ENCODE measurements at regions not wholly inside any gene's neighbourhood (a gene's known extent, or its start where the extent isn't known, plus 50 kb on each side); places are given as distances from the start of the nearest gene placed in this dataset.

GRCh38 chr20:4606051-4606450, 80.2 kb upstream of the PRNP start:
- intact Hi-C loops (cut with micrococcal nuclease; ENCODE audit: unreplicated experiment) (loop anchor here (5.0 to 10.0 kb wide), 3 partner anchors 346 to 619 kb away; no protein-coding TSS in a partner anchor), in situ Hi-C loops (cut with MboI) (no loop called here)
- SMC1A ChIA-PET (ENCODE audit: uncharacterized antibody, unreplicated experiment) = interaction anchor here (1.0 to 2.8 kb wide), 9 partner anchors 68 to 587 kb away, joined by 3 to 15 read pairs (median 5); partner anchors contain the start of gene PRND
- no peaks in the 10 kb centered on the region for H3K79me2 ChIP-seq (ENCODE audit: control insufficient read depth, insufficient read depth, low read length)
- no peak overlapping the region for H2AFZ ChIP-seq (ENCODE audit: control insufficient read depth, low read depth, low read length)
- CTCF ChIA-PET = interaction anchor here (0.8 to 13.3 kb wide), 9 partner anchors 11 to 587 kb away, joined by 3 to 199 read pairs (median 4); partner anchors contain the start of gene PRND
- no peaks in the 10 kb centered on the region; a peak in 1 of 4 replicates for H3K27me3 ChIP-seq (replicated peaks in 1 of 2; ENCODE audit: control insufficient read depth in 2 of 2, insufficient read depth in 2 of 2, low read length in 1 of 2)
- no peaks in the 10 kb centered on the region for H3K36me3 ChIP-seq (ENCODE audit: control insufficient read depth in 2 of 2, insufficient read depth in 2 of 2, low read length in 1 of 2)
- no peak overlapping the region for H3K27ac ChIP-seq (ENCODE audit: control insufficient read depth, insufficient read depth)
- DNase-seq (ENCODE audit: low read depth, low spot score) (no peak), ATAC-seq (no peak), FAIRE-seq (no peak)
- 0% methylated on average over 2 of the region's 2 CpGs for WGBS (ENCODE audit: insufficient coverage, insufficient replicate concordance, low lambda C conversion rate, missing lambda C conversion rate)
- H3K9me3 ChIP-seq (replicated peaks; ENCODE audit: control insufficient read depth, insufficient read depth, low read length) = no peaks in the 10 kb centered on the region
- H3K4me1 ChIP-seq (ENCODE audit: control insufficient read depth, insufficient read depth, low read length) = peaks cover 6% of the 10 kb centered on the region
- no peak overlapping the region for H3K4me2 ChIP-seq (ENCODE audit: control insufficient read depth, insufficient read depth)
- H3K9ac ChIP-seq (ENCODE audit: control insufficient read depth, insufficient read depth, low read length) = no peak overlapping the region
- RAD21 ChIA-PET (ENCODE audit: unreplicated experiment) = interaction anchor here (1.3 to 5.2 kb wide), 5 partner anchors 11 to 153 kb away, joined by 3 to 36 read pairs (median 13); partner anchors contain the start of gene PRND
- no TSS peak for BruUV-seq (replicated peaks)
- H4K20me1 ChIP-seq (ENCODE audit: control insufficient read depth, insufficient read depth) = no peaks in the 10 kb centered on the region
- TF ChIP-seq NR2C1 (IDR thresholded peaks at IDR 0.05) (no peak), ZNF207 (IDR thresholded peaks at IDR 0.05; ENCODE audit: borderline replicate concordance) (no peak), NFIC (IDR thresholded peaks at IDR 0.05; ENCODE audit: low read depth, low read length) (no peak)
- POLR2A ChIA-PET = no interaction called here
- no peak overlapping the region for H3K4me3 ChIP-seq

GRCh38 chr20:4605166-4605565, 81.1 kb upstream of the PRNP start:
- FAIRE-seq = no peak
- CTCF ChIA-PET = interaction anchor here (0.5 to 13.3 kb wide), 11 partner anchors 10 to 900 kb away, joined by 3 to 199 read pairs (median 4); partner anchors contain the start of genes CDS2 and PRND

More at GRCh38 chr20:4605166-4605565, 81.1 kb upstream of the PRNP start:
- intact Hi-C loops (cut with micrococcal nuclease; ENCODE audit: unreplicated experiment) (loop anchor here (5.0 to 10.0 kb wide), 3 partner anchors 347 to 620 kb away; no protein-coding TSS in a partner anchor), in situ Hi-C loops (cut with MboI) (no loop called here)
- BruUV-seq (replicated peaks) = no TSS peak
- H3K27ac ChIP-seq (ENCODE audit: control insufficient read depth, insufficient read depth) = no peak overlapping the region
- ChIA-PET SMC1A (ENCODE audit: uncharacterized antibody, unreplicated experiment) (interaction anchor here (0.9 to 2.8 kb wide), 11 partner anchors 8 to 588 kb away, joined by 3 to 15 read pairs (median 3); no protein-coding TSS in a partner anchor), POLR2A (no interaction called here), RAD21 (ENCODE audit: unreplicated experiment) (interaction anchor here (1.6 to 5.2 kb wide), 4 partner anchors 10 to 154 kb away, joined by 5 to 36 read pairs (median 20); partner anchors contain the start of gene PRND)
- no peak overlapping the region for H3K4me3 ChIP-seq
- H3K27me3 ChIP-seq (replicated peaks in 1 of 2; ENCODE audit: control insufficient read depth in 2 of 2, insufficient read depth in 2 of 2, low read length in 1 of 2) = no peaks in the 10 kb centered on the region; a peak in 1 of 4 replicates
- no peaks in the 10 kb centered on the region for H4K20me1 ChIP-seq (ENCODE audit: control insufficient read depth, insufficient read depth)
- H3K4me2 ChIP-seq (ENCODE audit: control insufficient read depth, insufficient read depth) = no peak overlapping the region
- H3K9me3 ChIP-seq (replicated peaks; ENCODE audit: control insufficient read depth, insufficient read depth, low read length) = no peaks in the 10 kb centered on the region
- H3K36me3 ChIP-seq (ENCODE audit: control insufficient read depth in 2 of 2, insufficient read depth in 2 of 2, low read length in 1 of 2) = no peaks in the 10 kb centered on the region
- peaks cover 6% of the 10 kb centered on the region for H3K4me1 ChIP-seq (ENCODE audit: control insufficient read depth, insufficient read depth, low read length)
- TF ChIP-seq ZBTB40 (IDR thresholded peaks at IDR 0.05; ENCODE audit: borderline replicate concordance) = no peak
- TF ChIP-seq TCF12 (IDR thresholded peaks at IDR 0.05; ENCODE audit: low read depth, low read length) = no peak
- TF ChIP-seq EGR1 (IDR thresholded peaks at IDR 0.05; ENCODE audit: borderline replicate concordance in 1 of 2, low read depth in 2 of 2, low read length in 2 of 2) = no peak
- no peaks in the 10 kb centered on the region for H3K79me2 ChIP-seq (ENCODE audit: control insufficient read depth, insufficient read depth, low read length)
- DNase-seq (ENCODE audit: low read depth, low spot score) (no peak), ATAC-seq (no peak)
- H3K9ac ChIP-seq (ENCODE audit: control insufficient read depth, insufficient read depth, low read length) = no peak overlapping the region
- no peak overlapping the region for H2AFZ ChIP-seq (ENCODE audit: control insufficient read depth, low read depth, low read length)
- WGBS (ENCODE audit: insufficient coverage, insufficient replicate concordance, low lambda C conversion rate, missing lambda C conversion rate) = 23% methylated on average over 4 of the region's 4 CpGs

All from GM12878 (cell line).